ENCODE measurements at regions not wholly inside any gene's neighbourhood (a gene's known extent, or its start where the extent isn't known, plus 50 kb on each side); places are given as distances from the start of the nearest gene placed in this dataset.

GRCh38 chr20:17810847-17811627, 111.3 kb downstream of the BANF2 start:
- no peak for TF ChIP-seq CTCF (IDR thresholded peaks at IDR 0.05)
- TF ChIP-seq ZFX (IDR thresholded peaks at IDR 0.05; ENCODE audit: borderline replicate concordance), result no peak

Measured in 22Rv1 (cell line).